ENCODE measurements at regions not wholly inside any gene's neighbourhood (a gene's known extent, or its start where the extent isn't known, plus 50 kb on each side); places are given as distances from the start of the nearest gene placed in this dataset.
A peak's percentile ranks its signal among the peaks of the same experiment; 100 is the strongest.

DNA sequence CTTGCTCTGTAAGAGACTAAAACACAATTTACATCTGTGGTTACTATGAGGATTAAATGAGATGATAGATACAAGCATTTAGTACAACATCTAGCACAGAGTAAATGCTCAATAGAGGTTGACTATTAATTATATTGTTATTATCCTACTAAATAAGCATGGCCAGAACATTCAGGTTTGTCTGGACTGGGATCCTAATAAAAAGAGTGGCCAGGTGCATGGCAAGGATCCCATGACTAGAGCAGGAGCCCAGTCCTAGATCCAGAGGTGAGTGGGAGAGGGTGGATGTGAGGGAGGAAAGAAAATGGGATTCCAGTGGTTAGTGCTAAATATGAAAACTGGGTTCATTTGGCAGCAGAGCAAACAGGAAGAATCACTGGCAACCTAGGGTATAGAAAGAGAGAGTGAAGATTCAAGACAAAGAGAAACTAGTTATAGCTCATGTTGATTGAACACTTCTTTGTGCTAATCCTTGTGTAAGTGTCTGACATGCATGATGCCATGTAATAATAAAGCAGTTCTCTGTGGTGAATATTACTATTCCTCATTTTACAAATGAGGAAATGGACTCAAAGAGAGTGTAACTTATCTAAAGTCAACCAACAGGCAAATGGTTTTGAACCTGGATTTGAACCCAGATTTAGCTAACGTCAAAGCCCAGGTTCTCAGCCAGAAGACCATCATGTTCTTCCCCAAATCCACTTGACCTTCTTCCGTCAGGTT is 71.1 kb upstream of the FGGY start:
- DNase-seq: no peak

- DNase-seq: no peak
These were observed 67.8 kb upstream of the FGGY start for GRCh38 chr1:59229138-59229537.

DNA sequence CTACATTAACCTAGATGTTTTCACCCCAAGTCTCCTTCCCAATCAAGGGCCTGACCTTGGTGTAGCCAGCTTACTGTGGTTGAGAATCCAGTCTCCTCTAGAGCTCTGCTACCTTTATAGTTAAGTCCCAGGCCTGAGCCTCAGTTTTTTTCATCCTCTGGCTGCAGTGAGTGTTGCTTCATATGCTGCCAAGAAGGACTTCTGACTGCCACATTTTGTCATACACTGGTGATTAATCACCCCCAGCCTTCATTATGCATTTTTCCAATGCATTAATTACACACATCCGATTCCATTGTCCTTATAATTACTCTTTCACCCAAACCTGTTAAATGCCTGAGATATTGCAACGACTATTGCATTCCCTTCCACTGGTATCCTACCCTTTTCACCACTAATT is 66.3 kb upstream of the FGGY start:
- DNase-seq: no peak

DNA sequence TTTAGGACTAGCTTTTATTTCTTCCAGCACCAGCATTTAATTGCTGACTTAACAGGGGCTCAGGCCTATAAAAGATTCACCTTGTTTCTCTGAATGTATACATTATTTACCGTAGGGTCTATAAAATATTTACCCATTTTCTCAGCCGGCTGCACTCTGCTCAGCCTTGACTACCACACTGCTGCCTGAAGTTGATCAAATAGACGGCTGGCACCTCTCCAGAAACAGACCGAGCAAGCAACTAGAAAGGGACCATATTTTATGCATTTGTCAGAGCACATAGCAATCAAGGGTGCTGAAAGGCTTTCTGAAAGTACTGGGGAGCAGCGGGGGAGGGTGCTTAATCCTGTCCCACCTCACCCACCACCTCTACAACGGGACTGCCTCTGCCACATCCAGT is 64.7 kb upstream of the FGGY start:
- peak; percentile 93 for DNase-seq

GRCh38 chr1:59233444-59233843 is 63.5 kb upstream of the FGGY start:
- DNase-seq: no peak

DNA sequence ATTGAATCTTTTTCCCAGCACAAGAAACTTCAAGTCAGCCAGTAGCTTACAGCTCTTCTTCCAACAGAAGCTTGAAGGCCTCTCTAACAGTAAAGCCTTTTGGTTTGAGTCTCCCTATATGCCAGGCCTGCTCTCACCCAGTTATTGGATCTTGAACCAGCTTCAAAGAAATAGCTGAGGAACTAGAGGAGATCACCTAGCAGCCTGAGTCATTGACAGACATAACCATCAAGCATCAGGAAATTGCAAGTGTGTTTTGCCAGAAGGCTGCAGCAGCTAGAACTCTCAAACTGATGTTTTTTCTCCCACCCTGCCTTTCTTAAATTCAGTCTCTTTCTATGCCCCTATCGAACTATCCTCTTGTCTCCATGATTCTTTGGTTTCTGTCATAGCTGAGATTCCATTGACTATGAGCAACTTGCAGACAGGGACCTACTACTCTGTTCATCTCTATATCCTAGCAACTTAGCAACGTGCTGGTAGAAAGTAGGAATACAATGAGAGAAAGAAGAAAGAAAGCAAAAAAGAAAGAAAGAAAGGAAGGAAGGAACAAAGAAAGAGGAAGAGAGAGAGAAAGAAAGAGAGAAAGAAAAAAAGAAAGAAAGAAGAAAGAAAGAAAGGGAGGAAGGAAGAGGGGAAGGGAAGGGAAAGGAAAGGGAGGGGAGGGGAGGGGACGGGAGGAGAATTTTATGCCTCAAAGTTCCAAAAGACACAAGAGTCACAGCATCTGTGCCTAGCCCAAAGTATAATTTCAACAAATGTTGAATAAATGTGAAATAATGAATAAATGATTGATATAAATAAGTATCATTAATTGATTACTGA is 60.0 kb upstream of the FGGY start:
- DNase-seq: no peak

GRCh38 chr1:59237900-59238299 is 59.0 kb upstream of the FGGY start:
- no peak for DNase-seq

GRCh38 chr1:59238333-59238934 is 58.5 kb upstream of the FGGY start:
- peak; percentile 74 for DNase-seq

DNA sequence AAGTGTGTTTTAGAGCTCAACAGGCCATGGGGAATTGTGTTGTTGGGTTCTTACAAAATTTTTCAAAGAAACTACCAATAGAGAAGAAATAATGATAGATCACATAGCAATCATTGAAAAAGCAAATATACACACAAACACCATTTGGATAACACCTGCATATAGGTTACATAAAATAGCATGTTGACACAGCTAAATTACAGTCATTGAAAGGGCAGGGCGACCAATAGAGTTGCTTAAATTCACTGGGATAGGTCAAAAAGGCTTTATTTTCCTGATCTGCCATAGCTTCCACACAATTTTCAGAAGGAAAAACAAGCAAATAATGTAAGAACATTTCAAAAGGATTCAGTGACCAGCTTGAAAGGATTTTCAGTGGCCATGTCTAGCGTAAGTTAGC is 57.9 kb upstream of the FGGY start:
- DNase-seq: peak; percentile 44

GRCh38 chr1:59241909-59242308 is 55.0 kb upstream of the FGGY start:
- no peak for DNase-seq

- DNase-seq: no peak
These were observed 54.5 kb upstream of the FGGY start for GRCh38 chr1:59242370-59242769.

DNA sequence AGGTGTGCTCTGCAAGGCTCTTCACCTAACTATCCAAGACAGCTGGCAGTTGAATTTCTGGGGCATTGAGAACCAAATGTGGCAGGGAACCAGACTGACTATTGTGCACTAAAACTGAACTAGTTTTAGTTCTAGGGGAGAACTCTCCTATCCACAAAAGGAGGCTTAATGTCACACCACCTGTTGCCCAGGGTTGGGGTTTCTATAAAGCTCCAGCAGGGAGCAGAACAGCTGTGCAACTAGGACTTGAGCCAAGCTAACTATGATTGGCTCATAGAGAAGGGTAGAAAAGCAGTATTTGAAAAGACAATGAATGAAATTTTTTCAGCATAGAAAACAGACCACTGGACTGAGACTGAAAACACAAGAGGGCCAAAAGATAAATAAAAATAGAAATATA is 53.3 kb upstream of the FGGY start:
- DNase-seq: peak; percentile 19

DNA sequence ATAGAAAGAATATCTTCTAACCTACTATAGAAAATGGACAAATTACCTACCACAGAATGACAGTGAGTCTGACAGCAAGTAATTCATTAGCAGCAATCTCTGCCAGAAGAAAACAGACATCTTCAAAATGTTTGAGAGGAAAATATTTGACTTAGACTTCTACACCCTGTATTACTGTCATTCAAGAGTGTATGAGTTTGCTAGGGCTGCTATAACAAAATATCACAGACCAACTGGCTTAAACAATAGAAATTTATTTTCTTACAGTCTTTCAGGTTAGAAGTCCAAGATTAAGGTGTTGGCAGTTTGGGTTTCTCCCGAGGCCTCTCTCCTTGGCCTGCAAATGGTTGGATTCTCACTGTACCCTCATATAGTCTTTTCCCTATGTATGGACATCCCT is 52.9 kb upstream of the FGGY start:
- DNase-seq: no peak

GRCh38 chr1:59244891-59245290 is 52.0 kb upstream of the FGGY start:
- no peak for DNase-seq
